GM21619 (cell line): ENCODE measurements at regions not wholly inside any gene's neighbourhood (a gene's known extent, or its start where the extent isn't known, plus 50 kb on each side); places are given as distances from the start of the nearest gene placed in this dataset.
A peak's percentile ranks its signal among the peaks of the same experiment; 100 is the strongest.

ENCODE experiments used
- ATAC-seq: cut with Tn5 transposase; IDR thresholded peaks from one replicate; pipeline ENCODE4 v1.9.1; 2021; ENCODE audit not compliant: unreplicated experiment

DNA sequence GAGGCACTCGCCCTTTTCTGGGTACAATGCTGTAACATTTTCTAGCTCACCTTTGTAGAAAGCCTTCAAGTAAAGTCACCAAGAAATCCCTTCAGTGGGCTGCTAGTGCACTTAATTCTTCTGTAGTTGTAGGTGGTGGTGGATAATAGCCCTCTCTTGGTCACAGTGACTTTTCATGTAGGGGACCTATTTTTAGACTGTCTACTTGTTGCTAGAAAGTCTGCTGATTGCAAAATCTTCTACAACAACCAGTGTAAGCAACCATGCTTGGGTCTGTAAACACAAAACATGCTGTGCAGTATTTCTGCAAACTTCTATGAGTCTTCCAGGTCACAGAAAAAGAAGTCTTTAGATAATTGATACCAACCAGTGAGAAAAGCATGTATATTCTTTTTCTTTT lies 55.6 kb downstream of the PBDC1 start:
- no peak for ATAC-seq

DNA sequence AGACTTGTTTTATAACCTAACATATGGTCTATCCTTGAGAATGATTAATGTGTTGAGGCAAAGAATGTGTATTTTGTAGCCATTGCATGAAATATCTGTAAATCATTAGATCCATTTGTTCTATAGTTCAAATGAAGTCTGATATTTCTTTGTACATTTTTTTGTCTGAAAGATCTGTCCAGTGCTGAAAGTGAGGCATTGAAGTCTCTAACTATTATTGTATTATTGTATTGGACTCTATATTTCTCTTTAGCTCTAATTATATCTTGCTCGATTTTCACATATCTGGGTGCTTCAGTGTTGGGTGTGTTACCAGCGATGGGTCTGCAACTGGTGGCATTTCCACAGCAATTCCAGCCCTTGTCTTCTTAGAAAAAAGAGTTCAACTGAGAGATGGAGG lies 76.0 kb downstream of the PBDC1 start:
- ATAC-seq = no peak

DNA sequence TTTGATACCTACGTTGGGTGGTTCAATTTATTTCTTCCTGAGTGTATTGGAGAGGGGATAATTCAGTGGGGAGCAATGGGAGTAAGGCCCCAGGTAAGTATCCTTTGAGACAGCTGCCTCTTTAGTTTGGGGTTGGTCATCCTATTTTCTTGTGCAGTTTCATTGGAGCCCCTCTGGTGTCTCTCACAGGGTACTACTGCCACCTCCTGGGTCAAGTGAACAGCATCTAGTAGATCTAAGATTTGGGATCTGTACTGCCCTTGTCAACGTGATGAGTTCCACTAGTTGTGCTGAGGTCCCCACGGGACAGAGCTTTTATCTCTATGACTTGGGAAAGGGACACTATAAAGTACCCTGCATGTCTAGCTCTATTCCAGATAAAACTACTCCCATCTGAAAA lies 80.6 kb downstream of the PBDC1 start:
- peak; percentile 93 for ATAC-seq

DNA sequence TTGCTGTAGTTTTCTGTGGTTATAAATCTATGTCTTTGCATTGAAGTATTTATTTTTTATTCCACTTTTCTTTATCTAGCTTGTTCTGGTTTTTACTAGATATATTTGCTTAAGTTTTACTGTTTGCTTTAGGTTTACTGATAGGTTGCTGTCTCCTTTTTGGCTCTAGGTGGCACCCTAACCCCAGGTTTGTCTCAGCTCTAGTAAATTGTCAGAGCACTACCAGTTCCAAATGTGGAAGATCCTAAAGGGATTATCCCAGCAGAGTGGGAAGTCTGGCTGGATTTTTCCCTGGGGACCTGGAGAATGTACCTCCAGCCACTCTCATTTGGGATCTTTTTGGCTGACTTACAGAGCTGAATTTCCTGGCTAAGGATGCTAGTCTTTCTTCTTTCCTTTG lies 106.1 kb downstream of the PBDC1 start:
- ATAC-seq = no peak
